HG03108 (cell line): ENCODE measurements at regions not wholly inside any gene's neighbourhood (a gene's known extent, or its start where the extent isn't known, plus 50 kb on each side); places are given as distances from the start of the nearest gene placed in this dataset.

Source experiments
- ATAC-seq: cut with Tn5 transposase; IDR thresholded peaks from one replicate; pipeline ENCODE4 v1.9.1; 2021; ENCODE audit warnings: moderate library complexity; ENCODE audit not compliant: unreplicated experiment

DNA sequence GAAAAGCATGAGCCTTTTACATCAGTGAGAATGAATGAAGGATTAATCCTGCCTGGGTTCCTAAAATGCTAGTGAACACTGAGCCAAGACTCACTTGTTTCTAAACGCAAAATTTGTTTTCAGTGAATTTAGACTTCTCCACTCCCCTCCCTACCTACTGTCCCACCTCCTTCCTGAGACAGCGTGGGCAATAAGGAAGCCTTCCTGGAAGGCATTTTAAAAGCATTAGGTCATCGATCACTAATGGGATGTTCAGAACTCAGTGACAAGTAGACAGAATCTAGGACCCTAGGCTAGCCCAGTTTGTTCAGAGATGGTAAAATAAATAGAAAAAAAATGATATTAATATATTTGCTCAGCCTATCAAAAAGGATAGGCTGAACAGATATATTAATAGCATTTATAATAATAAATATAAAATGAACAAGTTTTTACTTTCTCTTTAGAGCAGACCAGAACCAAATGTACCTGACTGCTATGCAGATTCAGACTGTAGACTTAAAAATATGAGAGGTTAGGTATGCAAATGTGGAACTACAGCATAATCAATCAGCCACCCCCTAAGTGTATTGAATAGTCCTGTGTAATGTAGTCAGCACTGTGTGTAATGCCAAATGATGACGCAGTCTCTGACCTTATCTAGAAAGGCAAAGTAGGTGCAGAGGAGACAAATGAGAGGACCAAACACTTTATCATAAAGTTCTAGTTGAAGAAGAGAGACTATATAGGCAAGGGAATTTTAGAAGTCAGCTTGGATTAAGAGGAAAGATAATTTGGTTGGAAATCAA is 331.1 kb downstream of the GPAT3 start:
- ATAC-seq, result no peak

DNA sequence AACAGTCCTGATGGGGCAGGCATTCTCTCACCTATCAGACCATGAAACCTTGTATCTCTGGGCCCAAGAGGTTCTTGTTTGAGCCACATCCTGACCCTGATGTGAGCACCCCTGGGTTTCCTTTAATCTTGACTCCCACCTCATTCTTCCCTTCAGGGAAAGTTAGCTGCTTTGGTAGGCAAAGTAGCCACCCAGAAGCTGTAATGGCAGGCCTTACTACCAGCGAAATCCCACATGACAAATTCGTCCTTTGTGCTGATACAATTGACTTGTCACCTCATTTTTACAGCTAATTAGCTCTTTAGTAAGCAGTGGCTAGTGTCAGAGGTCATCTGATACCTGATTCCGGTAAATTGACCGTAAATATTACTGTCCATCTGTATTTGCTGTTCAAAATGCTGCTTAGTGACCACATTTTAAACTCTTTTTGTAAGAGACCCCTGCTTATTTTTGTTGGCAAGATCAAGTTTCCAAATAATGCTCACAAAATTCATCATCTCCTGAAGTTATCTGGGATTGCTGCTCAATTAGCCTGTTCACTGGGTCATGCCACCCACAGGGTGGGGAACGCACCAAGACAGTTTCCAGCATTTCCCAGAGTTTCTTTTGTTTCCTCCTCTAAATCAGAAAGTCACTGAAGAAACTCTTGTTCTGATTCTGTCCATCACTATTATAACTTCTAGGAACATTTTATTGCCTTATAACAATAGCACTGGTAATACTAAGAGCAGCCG is 329.7 kb downstream of the GPAT3 start:
- ATAC-seq, result no peak

DNA sequence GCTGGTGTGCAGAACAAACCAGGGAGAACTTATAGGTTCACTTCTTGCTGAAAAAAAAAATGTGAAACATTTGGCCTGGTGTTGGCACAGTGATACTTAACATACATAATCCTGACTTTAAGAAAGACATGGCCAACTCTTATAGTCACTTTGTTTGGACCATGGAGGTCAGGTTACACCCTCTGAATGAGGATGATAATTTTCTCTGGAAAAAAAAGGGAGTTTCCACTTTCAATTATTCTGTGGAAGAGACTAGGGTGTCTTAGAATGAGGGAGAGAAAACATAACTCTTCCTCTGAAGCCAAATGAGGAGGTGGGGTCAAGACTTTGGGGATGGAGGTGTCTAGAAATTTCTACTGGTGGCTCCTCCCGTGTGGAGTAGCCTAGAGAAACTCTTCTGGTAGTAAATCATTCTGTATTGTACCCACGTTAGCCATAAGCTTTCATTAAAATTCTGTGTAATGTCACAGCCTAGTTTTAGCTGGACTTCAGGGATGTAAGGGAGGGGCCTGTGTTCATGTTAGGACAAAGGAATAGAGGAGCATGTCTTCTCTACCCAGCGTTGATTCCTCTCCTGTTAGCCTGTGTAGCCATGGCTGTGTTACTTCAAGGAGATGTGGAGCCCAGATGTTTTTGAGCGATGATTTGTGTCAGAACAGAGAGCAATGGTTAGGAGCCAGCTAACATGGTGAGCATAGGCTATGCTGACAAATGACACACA is 328.3 kb downstream of the GPAT3 start:
- ATAC-seq, result no peak

DNA sequence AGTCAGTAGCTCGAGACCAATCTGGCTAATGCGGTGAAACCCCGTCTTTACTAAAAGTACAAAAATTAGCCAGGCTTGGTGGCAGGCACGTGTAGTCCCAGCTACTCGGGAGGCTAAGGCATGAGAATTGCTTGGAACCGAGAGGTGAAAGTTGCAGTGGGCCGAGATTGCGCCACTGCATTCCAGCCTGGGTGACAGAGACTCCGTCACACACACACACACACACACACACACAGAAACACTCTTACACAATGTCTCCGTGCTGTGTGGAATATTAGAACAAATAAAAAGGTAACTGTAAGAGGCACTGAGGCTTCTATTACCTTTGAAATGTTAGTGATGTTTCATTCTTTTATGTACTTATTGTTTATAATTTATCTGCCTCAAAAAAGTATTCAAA is 326.6 kb downstream of the GPAT3 start:
- no peak for ATAC-seq

DNA sequence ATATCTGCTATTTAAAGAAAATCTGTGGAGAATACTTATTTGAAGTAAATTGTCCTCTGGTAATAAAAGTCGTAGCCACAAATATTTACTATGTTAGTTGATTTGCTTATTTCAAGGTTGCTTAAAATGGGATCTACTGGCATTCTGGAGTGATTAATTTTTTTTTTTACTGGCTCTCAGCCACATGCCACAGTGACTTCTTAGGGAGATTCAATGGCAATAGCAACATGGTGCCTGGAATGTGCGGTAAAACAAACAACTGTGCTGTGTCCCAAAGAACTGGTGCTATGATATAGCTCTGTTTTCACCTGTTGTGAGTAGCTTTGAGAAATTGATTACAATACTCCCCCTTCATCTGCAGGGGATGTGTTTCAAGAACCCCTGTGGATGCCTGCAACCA is 324.3 kb downstream of the GPAT3 start:
- no peak for ATAC-seq

DNA sequence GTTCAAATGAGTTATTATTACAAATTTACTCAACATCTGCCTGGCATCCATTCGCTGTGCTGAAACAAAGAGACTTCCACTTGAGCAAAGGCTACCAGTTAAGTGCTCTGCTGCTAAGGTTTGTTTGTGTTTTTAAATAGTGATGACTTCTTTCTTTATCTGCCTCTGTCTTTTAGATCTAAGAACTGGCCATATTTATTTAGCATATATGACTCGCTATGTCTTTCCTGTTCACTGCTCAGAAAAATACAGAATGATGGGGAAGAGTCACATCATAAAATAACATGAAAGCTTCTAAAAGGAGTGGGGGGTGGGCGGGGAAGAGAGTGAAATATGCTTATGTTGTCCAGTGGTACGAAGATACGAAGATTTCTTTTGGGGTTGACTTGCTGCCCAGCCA is 322.2 kb downstream of the GPAT3 start:
- ATAC-seq, result no peak

DNA sequence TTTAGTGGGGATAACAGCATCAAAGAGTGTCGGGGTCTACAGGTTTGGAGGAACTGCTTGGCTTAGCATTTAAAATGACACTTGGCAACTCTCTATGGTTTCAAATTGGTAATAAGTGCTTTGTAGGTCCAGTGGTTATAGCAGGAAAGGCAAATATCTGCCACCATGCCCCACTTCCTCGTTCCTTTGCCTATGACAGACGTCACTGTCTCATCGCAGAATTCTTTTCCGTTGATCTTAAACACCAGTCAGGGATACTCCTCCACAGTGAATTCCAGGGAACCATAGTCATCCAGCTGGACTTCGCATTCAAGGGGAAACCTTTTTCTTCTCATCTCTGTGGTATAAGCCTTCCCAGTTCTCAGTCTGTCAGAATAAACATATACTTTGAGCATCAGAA is 319.1 kb downstream of the GPAT3 start:
- ATAC-seq, result no peak

DNA sequence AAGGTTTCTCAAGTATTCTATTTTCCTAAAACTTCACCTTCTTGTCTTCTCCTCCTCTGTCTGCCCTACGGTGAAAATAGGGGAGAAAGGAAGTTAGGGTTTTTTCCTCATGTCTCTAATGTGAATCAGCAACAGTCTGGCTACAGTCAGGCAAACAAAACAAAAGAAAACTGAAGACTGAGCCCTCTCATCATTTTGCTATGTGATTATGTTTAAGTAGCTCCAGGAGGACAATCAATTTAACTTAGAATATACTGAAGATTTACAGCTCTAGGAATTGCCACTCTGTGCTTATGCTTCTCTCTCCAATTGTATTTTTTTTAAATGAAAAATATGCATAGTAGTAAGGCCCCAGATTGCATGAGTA is 316.2 kb downstream of the GPAT3 start:
- ATAC-seq, result no peak

DNA sequence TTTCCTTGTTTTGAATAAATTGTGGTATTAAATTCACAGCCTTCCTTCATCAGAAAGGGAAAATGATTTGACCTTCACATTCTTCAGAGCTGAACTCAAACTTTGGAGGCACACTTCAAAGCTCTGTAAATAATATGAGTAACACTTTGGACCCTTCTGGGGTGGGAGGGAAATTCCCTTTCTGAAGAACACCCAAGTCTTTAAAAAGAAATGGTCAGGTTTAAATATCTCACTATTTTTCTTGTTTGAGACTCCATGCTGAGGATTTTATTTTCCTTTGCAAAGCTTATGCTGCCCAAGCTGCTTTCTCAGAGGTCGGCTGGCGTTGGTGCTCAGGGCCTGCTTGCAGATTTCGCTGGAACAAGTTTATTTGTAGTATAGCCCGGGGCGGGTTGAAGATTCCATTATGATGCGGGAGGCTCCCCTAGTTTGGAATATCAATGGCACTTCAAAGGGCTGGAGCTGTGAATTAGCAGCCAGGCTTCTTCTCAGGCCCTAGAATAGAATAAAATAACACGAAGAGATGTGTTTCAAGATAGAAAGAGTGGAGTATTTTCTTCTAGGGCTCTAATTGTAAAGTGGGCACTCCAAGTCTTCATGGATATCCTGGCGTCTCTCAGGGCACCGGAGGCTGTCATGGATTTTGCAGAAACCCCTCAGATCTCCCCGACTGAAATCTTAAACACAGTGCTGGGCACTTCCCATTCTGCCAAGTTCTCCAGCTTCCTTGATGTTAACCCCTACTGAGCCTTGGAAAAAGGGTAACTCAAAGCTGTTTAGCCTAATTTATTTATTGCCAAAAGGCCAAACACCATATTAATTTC is 315.6 kb downstream of the GPAT3 start:
- no peak for ATAC-seq

DNA sequence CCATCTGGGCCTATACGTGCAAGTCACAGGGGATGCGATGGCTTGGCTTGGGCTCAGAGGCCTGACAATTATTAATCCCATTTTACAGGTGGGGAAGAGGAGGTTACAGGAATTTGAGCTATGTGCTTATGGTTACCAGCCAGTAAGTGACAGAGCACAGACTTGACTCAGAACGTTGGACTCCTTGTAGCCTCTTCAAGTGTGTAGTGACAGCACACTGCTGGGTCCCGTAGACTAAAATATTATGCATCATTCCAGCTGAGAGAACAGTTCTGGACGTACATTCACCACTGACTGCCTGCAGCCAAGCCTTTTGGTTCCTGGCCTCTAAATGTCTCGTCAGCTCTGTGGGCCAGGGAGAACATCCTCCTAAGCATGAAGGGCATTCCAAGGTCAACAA is 314.5 kb downstream of the GPAT3 start:
- ATAC-seq, result no peak

DNA sequence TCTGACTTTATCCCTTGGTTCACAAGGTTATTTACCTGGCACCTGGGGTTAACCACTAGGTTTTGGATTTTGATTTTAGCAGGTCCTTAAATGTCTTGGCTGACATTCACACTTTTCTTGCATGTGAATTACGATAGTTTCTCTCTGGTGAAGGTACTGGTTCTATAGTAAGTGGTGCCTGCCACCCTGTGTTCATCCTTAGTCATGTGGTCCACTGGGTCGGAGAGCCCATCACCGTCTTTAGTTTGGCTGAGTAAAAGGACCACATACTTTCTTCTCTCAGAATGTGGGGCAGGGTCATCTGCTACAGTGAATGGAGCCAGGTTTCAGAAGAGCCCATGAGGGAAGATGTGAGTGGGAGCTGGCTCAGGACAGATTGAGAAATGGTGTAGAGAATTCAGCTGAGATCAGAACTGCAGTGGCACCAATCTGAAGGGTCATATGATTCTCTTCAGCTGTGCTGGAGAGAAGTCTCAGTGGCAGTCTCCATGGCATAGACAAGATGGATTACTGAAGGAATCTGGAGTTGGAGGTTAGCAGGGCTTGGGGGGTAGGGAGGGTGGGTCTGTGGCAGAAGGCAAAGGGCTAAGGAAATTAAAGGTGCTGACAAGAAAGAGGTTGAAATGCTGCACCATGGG is 310.4 kb downstream of the GPAT3 start:
- ATAC-seq, result no peak

DNA sequence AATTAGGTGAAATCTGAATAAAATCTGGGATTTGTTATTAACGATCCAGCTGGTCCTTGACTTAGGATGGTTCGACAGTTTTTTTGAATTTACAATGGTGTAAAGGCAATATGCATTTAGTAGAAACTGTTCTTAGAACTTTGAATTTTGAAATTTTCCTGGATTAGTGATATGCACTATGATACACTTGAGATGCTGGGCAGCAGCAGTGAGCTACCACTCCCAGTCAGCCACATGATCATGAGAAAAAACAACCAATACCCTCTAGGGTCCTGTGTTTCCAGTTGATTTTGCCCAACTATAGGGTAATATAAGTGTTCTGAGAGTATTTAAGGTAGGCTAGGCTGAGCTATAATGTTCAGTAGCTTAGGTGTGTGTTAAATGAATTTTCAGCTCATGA is 303.7 kb downstream of the GPAT3 start:
- no peak for ATAC-seq

DNA sequence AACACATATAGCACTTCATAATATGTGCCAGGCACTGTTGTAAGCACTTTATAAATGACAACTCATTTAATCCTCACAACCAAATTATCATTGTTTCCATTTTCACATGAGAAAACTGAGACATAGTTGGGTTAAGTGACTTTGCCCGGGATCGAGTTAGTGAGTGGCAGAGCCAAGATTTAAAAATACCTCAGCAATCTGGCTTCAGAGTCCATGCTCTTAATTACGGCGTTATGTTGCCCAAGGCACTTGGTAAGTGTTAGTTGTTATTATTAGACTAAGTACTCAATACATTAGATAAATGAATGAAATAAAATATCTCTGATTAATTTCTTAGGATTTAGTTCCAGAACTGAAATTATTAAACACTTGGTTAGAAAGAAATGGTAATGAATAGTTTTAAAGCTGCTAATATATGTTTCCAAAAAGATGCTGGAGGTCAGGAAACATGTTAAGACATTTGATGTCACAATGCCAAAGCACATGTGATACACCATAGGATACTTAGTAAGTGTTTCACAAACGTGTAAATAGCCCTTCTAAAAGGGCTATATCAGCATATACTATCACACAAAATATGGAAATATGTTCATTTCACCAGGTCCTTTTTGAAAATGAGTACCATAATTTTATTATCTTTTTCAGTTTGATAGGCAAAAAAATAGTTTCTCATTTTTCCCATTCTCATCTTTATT is 301.9 kb downstream of the GPAT3 start:
- ATAC-seq, result no peak

DNA sequence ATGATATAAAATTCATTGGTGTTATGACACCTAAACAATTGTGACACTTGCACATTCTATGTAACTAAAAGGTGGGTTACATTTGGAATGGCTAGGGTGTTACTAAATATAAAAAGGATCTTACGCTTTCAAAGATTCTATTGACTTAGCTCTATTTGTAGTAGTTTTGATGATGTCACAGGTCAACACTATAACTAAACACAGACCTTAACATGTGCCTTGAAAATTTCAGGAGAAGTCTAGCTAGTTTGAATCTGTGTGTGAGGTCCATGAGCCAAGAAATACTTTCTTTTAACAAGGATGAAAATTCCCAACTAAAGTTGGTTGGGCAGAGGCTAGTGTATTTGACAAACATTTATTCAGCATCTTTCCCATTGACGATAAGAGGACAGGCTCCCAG is 298.0 kb downstream of the GPAT3 start:
- no peak for ATAC-seq

DNA sequence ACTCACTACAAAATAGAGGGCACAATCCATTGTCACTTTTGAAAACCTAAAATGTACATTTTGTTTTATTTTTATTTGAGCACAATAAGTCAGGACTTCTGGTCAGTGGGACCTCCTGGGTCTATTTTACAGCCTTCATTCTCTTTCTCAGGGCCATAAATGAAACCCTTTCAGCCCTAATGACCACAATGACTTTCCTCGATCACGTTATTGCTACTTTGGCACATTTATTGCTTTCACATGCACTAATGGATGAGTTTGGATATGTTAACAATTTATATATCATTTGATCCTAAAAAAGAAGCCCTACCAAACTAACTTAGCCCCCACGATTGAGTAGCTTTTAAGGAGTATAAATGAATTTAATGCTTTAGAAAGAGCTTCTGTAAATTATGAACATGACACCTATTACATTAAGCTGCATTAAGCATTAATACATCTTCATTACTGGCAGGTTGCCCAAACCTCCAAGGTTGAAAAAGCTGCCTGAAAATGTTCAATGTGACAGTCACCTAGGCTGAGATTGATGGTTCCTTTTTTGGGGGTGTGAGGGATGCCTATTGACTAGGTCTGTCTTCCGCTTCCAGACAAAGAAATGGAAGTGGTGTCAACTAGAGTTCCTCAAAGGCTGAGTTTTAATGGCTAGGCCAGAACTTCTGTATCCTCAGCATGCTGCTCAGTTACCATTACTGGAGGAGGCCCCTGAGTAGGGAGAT is 296.4 kb downstream of the GPAT3 start:
- no peak for ATAC-seq

DNA sequence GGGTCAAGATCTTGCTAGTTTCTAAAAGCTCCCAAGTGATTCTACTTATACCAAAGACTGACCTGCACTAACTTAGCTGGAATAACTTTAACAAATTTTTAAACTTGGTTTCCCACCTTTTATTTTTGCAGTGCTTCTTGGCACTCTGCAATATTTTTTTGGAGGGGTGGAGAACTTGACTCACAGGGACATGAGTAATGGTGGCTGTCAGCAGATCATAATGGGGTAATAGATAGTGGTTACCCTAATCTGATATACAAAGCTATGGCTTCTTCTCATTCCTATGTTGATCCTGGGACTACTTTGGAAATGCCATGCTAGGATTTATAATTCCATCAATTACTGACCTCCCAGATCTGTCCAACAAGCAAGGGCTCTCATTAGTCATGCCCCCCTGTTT is 295.7 kb downstream of the GPAT3 start:
- ATAC-seq, result no peak

DNA sequence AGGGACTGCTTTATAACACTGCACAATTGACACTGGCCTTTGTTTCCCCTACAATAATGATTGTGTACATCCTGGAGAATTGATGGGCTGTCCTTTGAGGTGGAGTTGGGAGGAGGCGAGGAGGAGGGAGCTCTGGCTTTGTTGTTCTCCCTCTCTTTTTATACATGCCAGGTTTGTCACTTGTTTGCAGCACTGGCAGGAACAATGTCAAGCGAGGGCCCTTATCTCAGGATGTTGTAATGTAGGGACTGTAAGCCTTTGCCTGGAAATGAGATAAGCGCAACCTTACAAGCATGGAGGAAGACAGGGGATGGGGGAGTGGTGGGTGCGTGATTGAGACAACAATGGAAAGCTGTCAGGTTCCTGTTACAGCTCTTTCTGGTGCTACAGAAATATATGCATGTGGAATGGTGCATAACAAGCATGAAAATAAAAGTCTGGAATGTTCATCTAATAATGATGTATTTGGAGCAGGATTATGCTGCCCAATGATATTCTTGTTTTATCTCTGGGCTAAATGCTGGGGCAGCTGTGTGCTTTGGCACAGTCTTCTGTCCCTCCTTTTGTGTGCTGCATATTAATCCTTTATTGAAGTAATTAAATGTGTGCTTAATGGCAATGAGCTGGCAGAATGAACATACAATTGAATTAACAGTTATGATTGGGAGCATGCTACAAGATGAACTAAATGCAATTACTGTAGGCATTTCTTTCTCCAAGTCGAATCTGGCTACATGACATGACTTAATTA is 294.4 kb downstream of the GPAT3 start:
- no peak for ATAC-seq

DNA sequence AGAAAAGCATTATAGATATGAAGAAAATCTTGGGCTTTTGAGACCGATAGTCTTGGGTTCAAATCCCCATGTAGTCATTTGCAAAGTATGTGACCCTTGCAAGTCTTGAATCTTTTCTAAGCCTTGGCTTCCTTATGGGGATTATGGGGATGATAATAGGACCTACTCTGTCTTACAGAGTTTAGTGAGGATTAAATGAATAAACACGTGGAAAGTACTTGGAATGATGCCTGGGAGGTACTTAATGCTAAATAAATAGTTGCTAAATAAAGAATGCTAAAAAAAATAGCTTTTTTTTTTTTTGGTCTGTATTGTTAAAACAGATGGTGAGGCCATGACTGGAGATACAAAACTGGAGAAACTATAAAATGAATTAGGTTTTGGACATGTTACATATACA is 292.7 kb downstream of the GPAT3 start:
- ATAC-seq, result no peak

DNA sequence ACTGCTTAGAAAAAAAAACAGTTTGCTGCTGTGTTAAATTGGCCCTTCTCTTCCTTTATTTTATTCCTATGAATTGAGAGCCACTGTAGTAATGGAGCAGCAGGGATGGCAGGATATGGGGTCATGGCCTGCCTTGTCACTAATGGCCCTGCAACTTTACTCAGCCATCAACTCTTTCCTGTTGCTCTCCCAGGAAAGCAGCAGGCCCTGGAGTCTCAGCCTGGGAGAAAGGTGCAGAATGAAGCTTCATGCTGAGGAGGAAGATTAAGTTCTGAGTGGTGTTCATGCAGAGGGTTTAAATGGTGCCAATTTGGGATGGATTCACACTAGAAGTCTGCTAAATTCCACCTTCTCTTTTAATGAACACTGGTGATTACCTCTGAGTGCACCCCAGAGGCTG is 285.6 kb downstream of the GPAT3 start:
- ATAC-seq, result no peak
